HFFc6 (cell line): ENCODE measurements at regions not wholly inside any gene's neighbourhood (a gene's known extent, or its start where the extent isn't known, plus 50 kb on each side); places are given as distances from the start of the nearest gene placed in this dataset.
"Not testable (repeated sequence)": the region's sequence is repeated elsewhere in the genome, so short reads cannot be mapped to it uniquely, and the experiment has no call there.

Experiments
- DNase-seq: peaks from one replicate; pipeline ENCODE4 v3.0.0-alpha.2; 2018
- H3K27ac Mint-ChIP-seq: 2 replicates; pipeline ENCODE4 v1.8.0; 2020; ENCODE audit warnings: mild to moderate bottlenecking, mixed read lengths
- H3K27me3 Mint-ChIP-seq: 2 replicates; pipeline ENCODE4 v1.8.0; 2021; ENCODE audit warnings: mild to moderate bottlenecking, moderate library complexity, mixed read lengths; ENCODE audit not compliant: insufficient read depth
- H3K36me3 Mint-ChIP-seq: 2 replicates; pipeline ENCODE4 v1.8.0; 2021; ENCODE audit warnings: low read depth, mixed read lengths
- H3K4me1 Mint-ChIP-seq: 2 replicates; pipeline ENCODE4 v1.8.0; 2020; ENCODE audit warnings: low read depth, mixed read lengths
- H3K4me3 Mint-ChIP-seq: 2 replicates; pipeline ENCODE4 v1.8.0; 2020; ENCODE audit warnings: mild to moderate bottlenecking, moderate library complexity, mixed read lengths
- H3K9me3 Mint-ChIP-seq: 2 replicates; pipeline ENCODE4 v1.8.0; 2020; ENCODE audit warnings: mild to moderate bottlenecking, mixed read lengths
- CTCF ChIP-seq: fragments of 200-600 bp; sonication (generic); IDR thresholded peaks from 2 replicates; pipeline ENCODE4 v1.5.0; 2021; ENCODE audit warnings: antibody characterized with exemption, mild to moderate bottlenecking

GRCh38 chrX:139170526-139171173 lies 359.9 kb upstream of the F9 start:
- no peak overlapping the region for H3K4me3 Mint-ChIP-seq
- H3K27ac Mint-ChIP-seq: no peak overlapping the region
- no peaks in the 10 kb centered on the region; the same call in 1 of the 2 replicates for H3K27me3 Mint-ChIP-seq
- no peaks in the 10 kb centered on the region for H3K36me3 Mint-ChIP-seq
- DNase-seq: no peak
- no peaks in the 10 kb centered on the region for H3K4me1 Mint-ChIP-seq
- no peak for TF ChIP-seq CTCF
- H3K9me3 Mint-ChIP-seq: peaks cover 6% of the 10 kb centered on the region; the same call in 1 of the 2 replicates

- Mint-ChIP-seq H3K9me3 (peaks cover 3% of the 10 kb centered on the region; the same call in 1 of the 2 replicates), H3K36me3 (no peaks in the 10 kb centered on the region), H3K27ac (no peak overlapping the region), H3K4me3 (no peak overlapping the region), H3K27me3 (no peaks in the 10 kb centered on the region; the same call in 1 of the 2 replicates), H3K4me1 (no peaks in the 10 kb centered on the region)
- no peak for DNase-seq
- TF ChIP-seq CTCF: no peak
These were observed 363.3 kb upstream of the F9 start for GRCh38 chrX:139167282-139167681.

- Mint-ChIP-seq H3K27ac (no peak overlapping the region), H3K4me3 (no peak overlapping the region), H3K36me3 (no peaks in the 10 kb centered on the region), H3K27me3 (no peaks in the 10 kb centered on the region), H3K4me1 (no peaks in the 10 kb centered on the region), H3K9me3 (peaks cover 7% of the 10 kb centered on the region)
- no peak for DNase-seq
- no peak for TF ChIP-seq CTCF
These were observed 372.3 kb upstream of the F9 start for GRCh38 chrX:139158256-139158655.

GRCh38 chrX:139156356-139156755 lies 374.2 kb upstream of the F9 start:
- Mint-ChIP-seq H3K9me3 (peaks cover 11% of the 10 kb centered on the region), H3K36me3 (no peaks in the 10 kb centered on the region), H3K4me1 (no peaks in the 10 kb centered on the region), H3K4me3 (no peak overlapping the region), H3K27me3 (no peaks in the 10 kb centered on the region), H3K27ac (no peak overlapping the region)
- DNase-seq: no peak
- TF ChIP-seq CTCF: no peak

GRCh38 chrX:139146625-139147024 lies 383.9 kb upstream of the F9 start:
- not testable (repeated sequence) for H3K36me3 Mint-ChIP-seq, H3K27me3 Mint-ChIP-seq, H3K27ac Mint-ChIP-seq, H3K4me1 Mint-ChIP-seq, H3K9me3 Mint-ChIP-seq, H3K4me3 Mint-ChIP-seq, DNase-seq

GRCh38 chrX:139141370-139141769 lies 389.2 kb upstream of the F9 start:
- Mint-ChIP-seq H3K36me3 (no peaks in the 10 kb centered on the region; the same call in 1 of the 2 replicates), H3K9me3 (peaks cover 10% of the 10 kb centered on the region), H3K4me3 (no peak overlapping the region), H3K4me1 (no peaks in the 10 kb centered on the region), H3K27ac (no peak overlapping the region), H3K27me3 (no peaks in the 10 kb centered on the region; the same call in 1 of the 2 replicates)
- no peak for TF ChIP-seq CTCF
- DNase-seq: no peak
